ENCODE measurements at regions not wholly inside any gene's neighbourhood (a gene's known extent, or its start where the extent isn't known, plus 50 kb on each side); places are given as distances from the start of the nearest gene placed in this dataset.
"Not testable (repeated sequence)": the region's sequence is repeated elsewhere in the genome, so short reads cannot be mapped to it uniquely, and the experiment has no call there.

DNA sequence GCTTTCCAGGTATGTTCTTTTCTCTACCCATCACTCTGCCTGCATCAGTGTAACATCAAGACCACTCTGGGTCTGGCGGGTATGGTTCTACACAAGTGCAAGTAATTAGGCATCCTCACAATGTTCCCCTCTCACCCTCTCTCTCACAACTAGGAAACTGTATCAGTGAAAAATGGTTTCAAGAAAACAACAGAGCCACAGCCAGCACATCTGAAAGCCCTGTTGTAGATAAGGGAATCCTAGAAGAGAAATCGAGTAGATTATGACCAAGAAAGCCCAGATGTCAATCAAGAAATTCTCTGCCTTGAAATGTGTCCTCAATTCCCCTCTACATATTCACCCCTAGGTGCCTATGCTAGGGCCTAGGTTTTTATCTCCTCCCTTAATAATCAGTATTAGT, 281.3 kb upstream of the ANKRD50 start:
- Histone ChIP-seq H3K9ac (ENCODE audit: low read length in 2 of 2) (no peak overlapping the region), H3K27ac (ENCODE audit: low read length) (no peak overlapping the region), H3K4me1 (ENCODE audit: control insufficient read depth, insufficient read depth, low read length) (no peaks in the 10 kb centered on the region), H3K36me3 (ENCODE audit: control insufficient read depth in 2 of 2, insufficient read depth in 2 of 2, low read length in 2 of 2) (no peaks in the 10 kb centered on the region), H3K9me3 (ENCODE audit: control insufficient read depth in 2 of 2, low read length in 2 of 2) (no peaks in the 10 kb centered on the region), H3K27me3 (ENCODE audit: control insufficient read depth in 1 of 2, insufficient read depth in 2 of 2, low read length in 2 of 2) (no peaks in the 10 kb centered on the region), H3K4me3 (ENCODE audit: low read length in 2 of 2) (no peak overlapping the region)

DNA sequence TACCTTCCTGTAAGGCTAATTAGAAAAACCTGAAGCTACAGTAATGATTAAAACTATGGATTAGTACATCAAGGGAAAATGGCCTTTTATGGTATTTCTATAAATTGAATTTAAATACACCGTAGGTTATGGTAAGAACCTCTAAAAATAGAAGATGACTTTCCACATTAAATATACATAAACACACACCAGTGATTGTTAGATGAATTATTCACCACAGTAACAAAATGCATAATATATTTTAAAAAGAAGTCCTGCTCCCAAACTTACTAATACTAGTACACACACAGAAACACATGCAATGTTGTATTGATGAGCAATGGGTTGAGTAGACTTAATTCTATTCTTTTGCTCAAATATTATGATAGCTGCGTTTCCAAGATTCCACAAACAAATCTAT, 277.9 kb upstream of the ANKRD50 start:
- H3K27ac ChIP-seq (ENCODE audit: low read length), result no peak overlapping the region
- no peaks in the 10 kb centered on the region for H3K9me3 ChIP-seq (ENCODE audit: control insufficient read depth in 2 of 2, low read length in 2 of 2)
- no peaks in the 10 kb centered on the region for H3K27me3 ChIP-seq (ENCODE audit: control insufficient read depth in 1 of 2, insufficient read depth in 2 of 2, low read length in 2 of 2)
- no peak overlapping the region for H3K4me3 ChIP-seq (ENCODE audit: low read length in 2 of 2)
- H3K36me3 ChIP-seq (ENCODE audit: control insufficient read depth in 2 of 2, insufficient read depth in 2 of 2, low read length in 2 of 2), result no peaks in the 10 kb centered on the region
- no peaks in the 10 kb centered on the region for H3K4me1 ChIP-seq (ENCODE audit: control insufficient read depth, insufficient read depth, low read length)
- H3K9ac ChIP-seq (ENCODE audit: low read length in 2 of 2), result no peak overlapping the region

DNA sequence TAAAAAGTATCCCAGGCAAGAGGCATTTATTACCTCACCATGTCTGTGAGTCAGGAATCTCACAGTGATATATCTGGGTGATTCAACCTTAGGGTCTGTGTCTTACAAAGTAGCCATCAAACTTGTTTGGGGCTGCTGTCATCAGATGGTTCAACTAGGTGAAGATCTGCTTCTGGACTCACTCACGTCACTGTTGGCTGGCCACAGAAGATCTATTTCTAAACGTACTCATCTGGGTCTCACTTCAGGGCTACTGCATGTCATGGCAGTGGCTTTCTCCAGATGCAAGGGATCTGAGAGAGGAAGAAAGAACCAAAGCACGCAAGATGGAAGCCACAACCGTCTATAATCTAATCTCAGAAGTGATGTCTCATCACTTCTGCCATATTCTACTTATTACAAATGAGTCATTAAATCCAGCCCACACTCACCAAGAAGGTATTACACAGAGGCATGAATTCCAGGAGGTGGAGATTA, 267.8 kb upstream of the ANKRD50 start:
- Histone ChIP-seq H3K36me3 (ENCODE audit: control insufficient read depth in 2 of 2, insufficient read depth in 2 of 2, low read length in 2 of 2) (no peaks in the 10 kb centered on the region), H3K9me3 (ENCODE audit: control insufficient read depth in 2 of 2, low read length in 2 of 2) (no peaks in the 10 kb centered on the region), H3K27ac (ENCODE audit: low read length) (no peak overlapping the region), H3K27me3 (ENCODE audit: control insufficient read depth in 1 of 2, insufficient read depth in 2 of 2, low read length in 2 of 2) (no peaks in the 10 kb centered on the region), H3K4me1 (ENCODE audit: control insufficient read depth, insufficient read depth, low read length) (no peaks in the 10 kb centered on the region), H3K4me3 (ENCODE audit: low read length in 2 of 2) (no peak overlapping the region), H3K9ac (ENCODE audit: low read length in 2 of 2) (no peak overlapping the region)

DNA sequence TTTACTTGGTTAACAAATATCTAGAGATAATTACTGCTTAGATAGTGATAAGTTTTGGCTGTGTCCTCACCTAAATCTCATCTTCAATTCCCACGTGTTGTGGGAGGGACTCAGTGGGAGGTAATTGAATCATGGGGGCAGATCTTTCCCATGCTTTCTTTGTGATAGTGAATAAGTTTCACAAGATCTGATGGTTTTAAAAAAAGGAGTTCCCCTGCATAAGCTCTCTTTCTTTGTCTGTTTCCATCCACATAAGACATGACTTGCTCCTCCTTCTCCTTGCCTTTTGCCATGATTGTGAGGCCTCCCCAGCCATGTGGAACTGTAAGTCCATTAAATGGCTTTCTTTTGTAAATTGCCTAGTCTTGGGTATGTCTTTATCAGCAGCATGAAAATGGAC, 266.0 kb upstream of the ANKRD50 start:
- H3K4me3 ChIP-seq (ENCODE audit: low read length in 2 of 2); H3K4me1 ChIP-seq (ENCODE audit: control insufficient read depth, insufficient read depth, low read length); H3K27ac ChIP-seq (ENCODE audit: low read length): not testable (repeated sequence)

DNA sequence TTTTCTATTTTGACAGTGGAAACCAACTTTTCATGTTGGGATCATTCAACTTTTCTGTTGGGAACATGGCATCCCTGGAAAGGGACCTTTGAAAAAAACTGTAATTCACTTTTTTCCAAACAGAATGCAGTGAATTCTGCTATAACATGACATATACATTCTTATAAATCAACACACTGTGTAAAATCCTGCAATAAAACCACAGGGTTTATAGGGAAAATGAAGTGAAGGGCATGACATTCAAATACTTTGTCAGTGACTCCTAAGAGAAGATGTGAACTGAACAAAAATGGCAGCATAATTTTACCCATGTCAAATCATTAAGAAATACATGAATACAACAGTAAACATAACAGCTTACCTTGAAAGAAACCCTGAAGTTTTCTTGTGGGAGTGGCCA, 264.5 kb upstream of the ANKRD50 start:
- Histone ChIP-seq H3K36me3 (ENCODE audit: control insufficient read depth in 2 of 2, insufficient read depth in 2 of 2, low read length in 2 of 2) (no peaks in the 10 kb centered on the region), H3K4me1 (ENCODE audit: control insufficient read depth, insufficient read depth, low read length) (no peaks in the 10 kb centered on the region), H3K27me3 (ENCODE audit: control insufficient read depth in 1 of 2, insufficient read depth in 2 of 2, low read length in 2 of 2) (no peaks in the 10 kb centered on the region), H3K9ac (ENCODE audit: low read length in 2 of 2) (no peak overlapping the region), H3K4me3 (ENCODE audit: low read length in 2 of 2) (no peak overlapping the region), H3K27ac (ENCODE audit: low read length) (no peak overlapping the region), H3K9me3 (ENCODE audit: control insufficient read depth in 2 of 2, low read length in 2 of 2) (no peaks in the 10 kb centered on the region)

More for the DNA sequence above, 266.0 kb upstream of the ANKRD50 start:
- not testable (repeated sequence) for H3K36me3 ChIP-seq (ENCODE audit: control insufficient read depth in 2 of 2, insufficient read depth in 2 of 2, low read length in 2 of 2); H3K9ac ChIP-seq (ENCODE audit: low read length in 2 of 2); H3K9me3 ChIP-seq (ENCODE audit: control insufficient read depth in 2 of 2, low read length in 2 of 2); H3K27me3 ChIP-seq (ENCODE audit: control insufficient read depth in 1 of 2, insufficient read depth in 2 of 2, low read length in 2 of 2)

DNA sequence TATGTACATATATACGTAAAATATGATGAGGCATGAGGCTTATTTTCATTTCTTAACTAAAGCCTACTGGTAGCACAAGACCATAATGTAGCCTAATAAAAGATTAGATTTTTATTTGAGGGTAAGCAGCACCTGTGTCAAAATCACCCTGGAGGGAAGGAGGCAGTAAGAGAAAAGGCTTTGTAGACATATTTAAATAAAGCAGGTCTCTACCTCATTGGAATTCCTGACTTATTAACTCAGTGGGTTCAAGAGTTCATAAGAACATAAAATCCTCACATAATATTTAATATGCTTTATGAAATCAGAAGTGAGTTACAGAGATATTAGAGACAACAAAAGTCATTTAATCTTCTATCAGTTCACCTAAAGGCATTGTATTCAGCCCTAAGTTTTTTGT, 261.6 kb upstream of the ANKRD50 start:
- Histone ChIP-seq H3K9ac (ENCODE audit: low read length in 2 of 2) (no peak overlapping the region), H3K27ac (ENCODE audit: low read length) (no peak overlapping the region), H3K36me3 (ENCODE audit: control insufficient read depth in 2 of 2, insufficient read depth in 2 of 2, low read length in 2 of 2) (no peaks in the 10 kb centered on the region), H3K27me3 (ENCODE audit: control insufficient read depth in 1 of 2, insufficient read depth in 2 of 2, low read length in 2 of 2) (no peaks in the 10 kb centered on the region), H3K4me3 (ENCODE audit: low read length in 2 of 2) (no peak overlapping the region), H3K4me1 (ENCODE audit: control insufficient read depth, insufficient read depth, low read length) (no peaks in the 10 kb centered on the region), H3K9me3 (ENCODE audit: control insufficient read depth in 2 of 2, low read length in 2 of 2) (peaks cover 0 to 3% of the 10 kb centered on the region in 2 donors)

DNA sequence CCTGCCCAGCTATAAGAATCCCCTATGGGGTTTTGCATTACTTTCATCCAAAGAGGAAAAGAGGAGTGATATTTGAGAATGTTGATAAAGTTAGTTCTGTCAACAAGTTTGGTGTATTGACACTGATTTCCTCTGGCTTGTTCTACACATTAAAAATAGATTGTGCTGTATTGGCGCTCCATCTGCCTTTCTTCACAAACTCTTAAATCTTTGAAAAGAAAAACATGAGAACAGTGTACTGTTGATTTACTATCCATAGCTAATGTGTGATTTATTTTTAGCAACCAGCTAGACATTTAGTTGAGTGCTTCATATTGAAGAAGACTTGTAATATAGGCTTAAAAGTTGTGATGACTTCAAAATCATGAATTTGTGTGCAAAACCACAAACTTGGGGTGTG, 261.2 kb upstream of the ANKRD50 start:
- peaks cover 0 to 3% of the 10 kb centered on the region in 2 donors for H3K9me3 ChIP-seq (ENCODE audit: control insufficient read depth in 2 of 2, low read length in 2 of 2)
- no peak overlapping the region for H3K27ac ChIP-seq (ENCODE audit: low read length)
- no peaks in the 10 kb centered on the region for H3K4me1 ChIP-seq (ENCODE audit: control insufficient read depth, insufficient read depth, low read length)
- no peaks in the 10 kb centered on the region for H3K27me3 ChIP-seq (ENCODE audit: control insufficient read depth in 1 of 2, insufficient read depth in 2 of 2, low read length in 2 of 2)
- no peak overlapping the region for H3K4me3 ChIP-seq (ENCODE audit: low read length in 2 of 2)
- no peaks in the 10 kb centered on the region for H3K36me3 ChIP-seq (ENCODE audit: control insufficient read depth in 2 of 2, insufficient read depth in 2 of 2, low read length in 2 of 2)
- no peak overlapping the region for H3K9ac ChIP-seq (ENCODE audit: low read length in 2 of 2)

DNA sequence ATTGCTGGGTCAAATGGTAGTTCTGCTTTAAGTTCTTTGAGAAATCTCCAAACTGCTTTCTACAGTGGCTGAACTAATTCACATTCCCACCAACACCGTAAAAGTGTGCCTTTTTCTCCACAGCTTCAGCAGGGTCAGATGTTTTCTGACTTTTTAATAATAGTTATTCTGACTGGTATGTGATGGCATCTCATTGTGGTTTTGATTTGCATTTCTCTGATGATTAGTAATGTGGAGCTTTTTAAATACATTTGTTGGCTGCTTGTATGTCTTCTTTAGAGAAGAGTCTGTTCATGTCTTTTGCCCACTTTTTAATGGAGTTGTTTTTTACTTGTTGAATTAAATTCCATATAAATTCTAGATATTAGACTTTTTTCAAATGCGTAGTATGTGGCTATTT, 257.5 kb upstream of the ANKRD50 start:
- Histone ChIP-seq H3K9me3 (ENCODE audit: control insufficient read depth in 2 of 2, low read length in 2 of 2) (peaks cover 0 to 3% of the 10 kb centered on the region in 2 donors), H3K9ac (ENCODE audit: low read length in 2 of 2) (no peak overlapping the region), H3K4me1 (ENCODE audit: control insufficient read depth, insufficient read depth, low read length) (no peaks in the 10 kb centered on the region), H3K4me3 (ENCODE audit: low read length in 2 of 2) (no peak overlapping the region), H3K27me3 (ENCODE audit: control insufficient read depth in 1 of 2, insufficient read depth in 2 of 2, low read length in 2 of 2) (no peaks in the 10 kb centered on the region), H3K36me3 (ENCODE audit: control insufficient read depth in 2 of 2, insufficient read depth in 2 of 2, low read length in 2 of 2) (no peaks in the 10 kb centered on the region), H3K27ac (ENCODE audit: low read length) (no peak overlapping the region)

DNA sequence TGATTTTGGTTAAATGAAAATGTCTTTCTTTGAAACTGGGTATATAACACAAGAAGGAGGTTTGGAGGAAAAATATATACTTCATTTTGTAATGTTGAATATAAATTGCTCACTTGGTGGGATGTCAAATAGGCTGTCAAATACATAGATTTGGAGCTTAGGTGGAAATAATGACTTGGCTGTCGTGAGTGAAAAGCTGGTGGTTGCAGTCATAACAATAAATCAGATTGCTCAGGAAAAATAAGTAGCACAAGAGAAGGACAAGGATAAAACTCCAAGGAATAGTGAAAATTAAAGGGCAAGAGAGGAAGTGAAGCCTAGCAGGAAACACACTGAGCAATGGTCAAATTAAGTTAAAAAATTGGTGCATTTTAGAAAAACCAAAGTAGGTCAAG, 253.0 kb upstream of the ANKRD50 start:
- Histone ChIP-seq H3K27me3 (ENCODE audit: control insufficient read depth in 1 of 2, insufficient read depth in 2 of 2, low read length in 2 of 2) (no peaks in the 10 kb centered on the region), H3K9ac (ENCODE audit: low read length in 2 of 2) (no peak overlapping the region), H3K36me3 (ENCODE audit: control insufficient read depth in 2 of 2, insufficient read depth in 2 of 2, low read length in 2 of 2) (no peaks in the 10 kb centered on the region), H3K27ac (ENCODE audit: low read length) (no peak overlapping the region), H3K4me3 (ENCODE audit: low read length in 2 of 2) (no peak overlapping the region), H3K9me3 (ENCODE audit: control insufficient read depth in 2 of 2, low read length in 2 of 2) (peaks cover 0 to 3% of the 10 kb centered on the region in 2 donors), H3K4me1 (ENCODE audit: control insufficient read depth, insufficient read depth, low read length) (no peaks in the 10 kb centered on the region)

DNA sequence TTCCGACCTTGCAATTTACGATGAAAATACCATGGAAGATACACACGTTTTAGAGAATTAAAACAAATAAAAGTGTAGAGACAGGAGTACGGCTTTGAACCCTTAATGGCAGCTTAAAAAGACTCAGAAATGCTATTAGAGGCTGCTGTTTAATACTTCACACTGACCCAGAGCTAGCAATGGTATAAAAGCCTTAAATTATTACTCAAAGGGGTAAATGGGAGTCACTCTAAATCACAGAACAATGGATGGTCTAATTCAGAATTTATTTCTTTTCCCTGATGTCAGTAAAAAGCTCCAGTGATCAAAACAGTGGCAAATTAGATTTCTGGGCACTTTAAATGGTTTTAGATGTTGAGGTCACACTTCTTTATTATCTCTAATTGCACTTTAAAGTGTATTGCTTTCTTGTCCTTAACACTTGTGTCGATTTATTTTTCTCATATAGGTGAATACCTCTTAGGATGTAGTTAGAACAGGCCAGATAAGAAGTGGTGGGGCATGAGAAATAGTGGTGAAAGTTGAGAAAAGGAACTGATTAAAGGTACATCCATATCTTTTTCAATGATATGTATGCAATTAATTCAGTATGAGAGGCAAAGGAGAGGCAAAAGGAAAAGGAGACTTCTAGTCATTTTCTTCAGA, 252.4 kb upstream of the ANKRD50 start:
- Histone ChIP-seq H3K36me3 (ENCODE audit: control insufficient read depth in 2 of 2, insufficient read depth in 2 of 2, low read length in 2 of 2) (no peaks in the 10 kb centered on the region), H3K4me3 (ENCODE audit: low read length in 2 of 2) (no peak overlapping the region), H3K9me3 (ENCODE audit: control insufficient read depth in 2 of 2, low read length in 2 of 2) (peaks cover 0 to 3% of the 10 kb centered on the region in 2 donors), H3K27ac (ENCODE audit: low read length) (no peak overlapping the region), H3K27me3 (ENCODE audit: control insufficient read depth in 1 of 2, insufficient read depth in 2 of 2, low read length in 2 of 2) (no peaks in the 10 kb centered on the region), H3K4me1 (ENCODE audit: control insufficient read depth, insufficient read depth, low read length) (no peaks in the 10 kb centered on the region), H3K9ac (ENCODE audit: low read length in 2 of 2) (no peak overlapping the region)

DNA sequence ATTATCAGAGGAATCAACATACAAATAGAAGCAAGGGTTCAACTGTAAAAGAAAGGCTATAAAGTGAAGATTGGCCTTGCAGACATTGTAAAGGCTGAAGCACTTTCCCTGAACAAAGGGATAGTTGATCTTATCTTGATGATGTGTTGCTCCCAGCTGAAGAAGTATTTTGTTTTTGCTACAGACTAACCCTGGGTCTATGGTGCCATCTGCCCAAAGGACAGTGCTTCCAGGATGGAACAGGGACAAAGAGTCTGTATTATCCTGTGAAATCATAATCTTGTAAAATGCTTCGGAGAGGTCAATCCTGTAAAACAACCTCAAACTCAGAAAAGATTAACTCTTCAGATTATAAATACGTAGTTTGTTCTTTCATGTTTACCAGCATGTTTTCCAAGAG, 251.7 kb upstream of the ANKRD50 start:
- Histone ChIP-seq H3K4me3 (ENCODE audit: low read length in 2 of 2) (no peak overlapping the region), H3K27me3 (ENCODE audit: control insufficient read depth in 1 of 2, insufficient read depth in 2 of 2, low read length in 2 of 2) (no peaks in the 10 kb centered on the region), H3K4me1 (ENCODE audit: control insufficient read depth, insufficient read depth, low read length) (no peaks in the 10 kb centered on the region), H3K9ac (ENCODE audit: low read length in 2 of 2) (no peak overlapping the region), H3K36me3 (ENCODE audit: control insufficient read depth in 2 of 2, insufficient read depth in 2 of 2, low read length in 2 of 2) (no peaks in the 10 kb centered on the region), H3K27ac (ENCODE audit: low read length) (no peak overlapping the region), H3K9me3 (ENCODE audit: control insufficient read depth in 2 of 2, low read length in 2 of 2) (no peaks in the 10 kb centered on the region)
